ENCODE measurements at regions not wholly inside any gene's neighbourhood (a gene's known extent, or its start where the extent isn't known, plus 50 kb on each side); places are given as distances from the start of the nearest gene placed in this dataset.

GRCh38 chr5:40030661-40031060 is 605.9 kb upstream of the DAB2 start:
- no peaks in the 10 kb centered on the region for H3K27me3 ChIP-seq
- TF ChIP-seq, protein P1, sequence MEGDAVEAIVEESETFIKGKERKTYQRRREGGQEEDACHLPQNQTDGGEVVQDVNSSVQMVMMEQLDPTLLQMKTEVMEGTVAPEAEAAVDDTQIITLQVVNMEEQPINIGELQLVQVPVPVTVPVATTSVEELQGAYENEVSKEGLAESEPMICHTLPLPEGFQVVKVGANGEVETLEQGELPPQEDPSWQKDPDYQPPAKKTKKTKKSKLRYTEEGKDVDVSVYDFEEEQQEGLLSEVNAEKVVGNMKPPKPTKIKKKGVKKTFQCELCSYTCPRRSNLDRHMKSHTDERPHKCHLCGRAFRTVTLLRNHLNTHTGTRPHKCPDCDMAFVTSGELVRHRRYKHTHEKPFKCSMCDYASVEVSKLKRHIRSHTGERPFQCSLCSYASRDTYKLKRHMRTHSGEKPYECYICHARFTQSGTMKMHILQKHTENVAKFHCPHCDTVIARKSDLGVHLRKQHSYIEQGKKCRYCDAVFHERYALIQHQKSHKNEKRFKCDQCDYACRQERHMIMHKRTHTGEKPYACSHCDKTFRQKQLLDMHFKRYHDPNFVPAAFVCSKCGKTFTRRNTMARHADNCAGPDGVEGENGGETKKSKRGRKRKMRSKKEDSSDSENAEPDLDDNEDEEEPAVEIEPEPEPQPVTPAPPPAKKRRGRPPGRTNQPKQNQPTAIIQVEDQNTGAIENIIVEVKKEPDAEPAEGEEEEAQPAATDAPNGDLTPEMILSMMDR (IDR thresholded peaks at IDR 0.05): no peak
- TF ChIP-seq EP300 (IDR thresholded peaks at IDR 0.05) (no peak), POLR2A (IDR thresholded peaks at IDR 0.05) (no peak), POLR2AphosphoS5 (IDR thresholded peaks at IDR 0.05) (no peak)
- H3K27ac ChIP-seq: no peak overlapping the region
- H3K4me3 ChIP-seq: no peak overlapping the region
- H3K36me3 ChIP-seq: no peaks in the 10 kb centered on the region
- no peaks in the 10 kb centered on the region for H3K9me3 ChIP-seq
- no peak for DNase-seq
- intact Hi-C loops (cut with DNase I): no loop called here
- H3K4me1 ChIP-seq: no peaks in the 10 kb centered on the region
- WGBS, 2 donors: 84 to 86% methylated on average over 2 of the region's 2 CpGs

DNA sequence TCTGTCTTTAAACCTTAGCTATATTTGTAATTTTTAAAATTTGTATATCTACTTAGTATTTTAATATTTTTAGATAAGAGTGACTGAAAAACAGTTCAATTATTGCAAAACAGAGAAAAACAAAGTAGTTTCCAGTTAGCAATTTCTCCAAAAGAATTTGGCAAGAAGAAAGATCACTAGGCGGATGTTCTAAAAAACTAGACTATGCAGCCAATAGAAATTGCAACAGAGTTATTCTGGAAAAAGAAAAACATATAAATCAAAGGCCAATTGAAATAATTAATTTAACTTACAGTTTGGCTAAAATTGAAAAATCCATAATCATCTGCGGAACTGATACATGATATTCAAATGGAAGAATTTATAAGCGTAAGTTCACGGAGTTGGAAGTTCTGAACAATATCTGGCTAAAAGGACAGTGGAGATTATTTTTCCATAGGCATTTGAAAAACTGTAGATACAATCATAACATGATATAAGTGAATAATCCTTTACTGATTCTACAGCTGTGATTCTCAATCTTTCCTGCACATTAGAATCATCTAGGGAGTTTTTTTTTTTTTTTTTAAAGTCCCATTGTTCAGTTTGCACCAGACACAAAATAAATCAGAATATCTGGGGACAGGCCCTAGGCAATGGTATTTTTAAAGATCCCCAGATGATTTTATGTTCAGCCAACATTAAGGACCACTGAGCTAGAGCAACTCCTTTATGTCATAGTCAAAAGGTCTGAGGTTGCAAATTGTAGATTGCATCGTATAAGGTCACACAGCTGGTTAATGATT is 605.1 kb upstream of the DAB2 start:
- no peak for DNase-seq
- H3K27me3 ChIP-seq: no peaks in the 10 kb centered on the region
- H3K36me3 ChIP-seq: no peaks in the 10 kb centered on the region
- TF ChIP-seq POLR2AphosphoS5 (IDR thresholded peaks at IDR 0.05) (no peak), POLR2A (IDR thresholded peaks at IDR 0.05) (no peak), EP300 (IDR thresholded peaks at IDR 0.05) (no peak)
- TF ChIP-seq, protein P1 (IDR thresholded peaks at IDR 0.05): no peak
- 86 to 90% methylated on average over 5 of the region's 5 CpGs for WGBS, 2 donors
- H3K9me3 ChIP-seq: no peaks in the 10 kb centered on the region
- no peak overlapping the region for H3K27ac ChIP-seq
- intact Hi-C loops (cut with DNase I): no loop called here
- H3K4me1 ChIP-seq: no peaks in the 10 kb centered on the region
- no peak overlapping the region for H3K4me3 ChIP-seq

GRCh38 chr5:40027400-40027799 is 602.6 kb upstream of the DAB2 start:
- no peak for TF ChIP-seq POLR2A (IDR thresholded peaks at IDR 0.05)
- no peak for TF ChIP-seq POLR2AphosphoS5 (IDR thresholded peaks at IDR 0.05)
- TF ChIP-seq, protein P1 (IDR thresholded peaks at IDR 0.05): no peak
- TF ChIP-seq EP300 (IDR thresholded peaks at IDR 0.05): no peak
- no peak for DNase-seq
- no peak overlapping the region for H3K27ac ChIP-seq

DNA sequence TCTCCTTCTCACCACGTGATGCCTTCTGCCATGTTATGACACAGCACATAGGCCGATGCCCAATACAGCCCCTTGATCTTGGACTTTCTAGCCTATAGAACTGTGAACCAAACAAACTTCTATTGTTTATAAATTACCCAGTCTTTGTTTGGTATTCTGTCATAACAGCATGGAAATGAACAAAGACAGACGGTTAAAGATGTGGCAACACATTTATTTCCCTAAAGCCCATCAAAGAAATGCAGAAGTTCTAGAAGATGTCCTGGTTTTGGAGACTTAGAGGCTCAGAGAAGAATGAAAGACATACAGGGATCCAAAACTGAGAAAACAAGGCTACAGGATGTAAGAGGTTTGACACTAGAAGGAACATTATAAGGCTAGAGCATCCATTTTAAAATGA is 600.8 kb upstream of the DAB2 start:
- H3K27ac ChIP-seq: no peak overlapping the region
- intact Hi-C loops (cut with DNase I): no loop called here
- H3K4me1 ChIP-seq: no peaks in the 10 kb centered on the region
- 73 to 74% methylated on average over 3 of the region's 3 CpGs for WGBS, 2 donors
- TF ChIP-seq EP300 (IDR thresholded peaks at IDR 0.05) (no peak), POLR2AphosphoS5 (IDR thresholded peaks at IDR 0.05) (no peak)
- no peaks in the 10 kb centered on the region for H3K27me3 ChIP-seq
- H3K4me3 ChIP-seq: no peak overlapping the region
- no peaks in the 10 kb centered on the region for H3K36me3 ChIP-seq
- H3K9me3 ChIP-seq: no peaks in the 10 kb centered on the region
- DNase-seq: no peak

More at GRCh38 chr5:40027400-40027799, 602.6 kb upstream of the DAB2 start:
- intact Hi-C loops (cut with DNase I): no loop called here
- no peaks in the 10 kb centered on the region for H3K9me3 ChIP-seq
- H3K36me3 ChIP-seq: no peaks in the 10 kb centered on the region
- H3K4me1 ChIP-seq: no peaks in the 10 kb centered on the region
- H3K27me3 ChIP-seq: no peaks in the 10 kb centered on the region
- H3K4me3 ChIP-seq: no peak overlapping the region
- WGBS, 2 donors: 87 to 94% methylated on average over 4 of the region's 4 CpGs

- H3K4me3 ChIP-seq: no peak overlapping the region
- intact Hi-C loops (cut with DNase I): no loop called here
- no peak for DNase-seq
- H3K27ac ChIP-seq: no peak overlapping the region
- no peaks in the 10 kb centered on the region for H3K9me3 ChIP-seq
- no peaks in the 10 kb centered on the region for H3K27me3 ChIP-seq
- H3K4me1 ChIP-seq: no peaks in the 10 kb centered on the region
- no peaks in the 10 kb centered on the region for H3K36me3 ChIP-seq
- TF ChIP-seq POLR2A (IDR thresholded peaks at IDR 0.05) (no peak), POLR2AphosphoS5 (IDR thresholded peaks at IDR 0.05) (no peak), EP300 (IDR thresholded peaks at IDR 0.05) (no peak)
- TF ChIP-seq, protein P1 (IDR thresholded peaks at IDR 0.05): no peak
- WGBS, 2 donors: 93 to 98% methylated on average over 1 of the region's 1 CpG
These were observed 597.3 kb upstream of the DAB2 start for GRCh38 chr5:40022057-40022456.
